ENCODE measurements at regions not wholly inside any gene's neighbourhood (a gene's known extent, or its start where the extent isn't known, plus 50 kb on each side); places are given as distances from the start of the nearest gene placed in this dataset.

GRCh38 chr1:199466961-199467360, 560.5 kb upstream of the NR5A2 start:
- TF ChIP-seq, protein P1, sequence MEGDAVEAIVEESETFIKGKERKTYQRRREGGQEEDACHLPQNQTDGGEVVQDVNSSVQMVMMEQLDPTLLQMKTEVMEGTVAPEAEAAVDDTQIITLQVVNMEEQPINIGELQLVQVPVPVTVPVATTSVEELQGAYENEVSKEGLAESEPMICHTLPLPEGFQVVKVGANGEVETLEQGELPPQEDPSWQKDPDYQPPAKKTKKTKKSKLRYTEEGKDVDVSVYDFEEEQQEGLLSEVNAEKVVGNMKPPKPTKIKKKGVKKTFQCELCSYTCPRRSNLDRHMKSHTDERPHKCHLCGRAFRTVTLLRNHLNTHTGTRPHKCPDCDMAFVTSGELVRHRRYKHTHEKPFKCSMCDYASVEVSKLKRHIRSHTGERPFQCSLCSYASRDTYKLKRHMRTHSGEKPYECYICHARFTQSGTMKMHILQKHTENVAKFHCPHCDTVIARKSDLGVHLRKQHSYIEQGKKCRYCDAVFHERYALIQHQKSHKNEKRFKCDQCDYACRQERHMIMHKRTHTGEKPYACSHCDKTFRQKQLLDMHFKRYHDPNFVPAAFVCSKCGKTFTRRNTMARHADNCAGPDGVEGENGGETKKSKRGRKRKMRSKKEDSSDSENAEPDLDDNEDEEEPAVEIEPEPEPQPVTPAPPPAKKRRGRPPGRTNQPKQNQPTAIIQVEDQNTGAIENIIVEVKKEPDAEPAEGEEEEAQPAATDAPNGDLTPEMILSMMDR (IDR thresholded peaks at IDR 0.05; ENCODE audit: low read depth, low read length, missing control alignments), result no peak

DNA sequence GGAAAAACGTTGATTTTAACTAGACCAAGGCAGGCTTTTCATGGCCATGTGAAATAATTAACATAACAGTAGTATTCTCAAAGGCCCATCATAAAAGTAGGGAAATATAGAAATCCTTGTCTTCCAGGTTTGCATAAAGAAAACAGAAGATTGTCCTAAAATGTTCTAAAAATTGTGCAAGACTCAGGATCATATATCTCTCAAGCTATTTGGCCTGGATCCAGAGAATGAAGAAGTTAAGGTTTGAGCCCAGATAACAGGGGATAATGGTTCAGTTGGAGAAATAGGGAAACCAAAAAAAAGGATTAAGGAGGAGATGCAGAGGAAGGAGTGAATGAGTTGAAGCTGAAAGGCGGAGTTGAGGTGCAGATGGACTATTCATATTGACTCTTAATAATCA, 555.5 kb upstream of the NR5A2 start:
- H3K4me3 ChIP-seq (ENCODE audit: low read depth, low read length), result no peak overlapping the region
- TF ChIP-seq, protein P1 (IDR thresholded peaks at IDR 0.05; ENCODE audit: low read depth, low read length, missing control alignments), result no peak
- in situ Hi-C loops (cut with HindIII; ENCODE audit: low sequenced_read_pairs), result no loop called here
- no peak for DNase-seq (ENCODE audit: low read depth)

More at GRCh38 chr1:199466961-199467360, 560.5 kb upstream of the NR5A2 start:
- H3K4me3 ChIP-seq (ENCODE audit: low read depth, low read length), result no peak overlapping the region
- in situ Hi-C loops (cut with HindIII; ENCODE audit: low sequenced_read_pairs), result no loop called here
- no peak for DNase-seq (ENCODE audit: low read depth)

DNA sequence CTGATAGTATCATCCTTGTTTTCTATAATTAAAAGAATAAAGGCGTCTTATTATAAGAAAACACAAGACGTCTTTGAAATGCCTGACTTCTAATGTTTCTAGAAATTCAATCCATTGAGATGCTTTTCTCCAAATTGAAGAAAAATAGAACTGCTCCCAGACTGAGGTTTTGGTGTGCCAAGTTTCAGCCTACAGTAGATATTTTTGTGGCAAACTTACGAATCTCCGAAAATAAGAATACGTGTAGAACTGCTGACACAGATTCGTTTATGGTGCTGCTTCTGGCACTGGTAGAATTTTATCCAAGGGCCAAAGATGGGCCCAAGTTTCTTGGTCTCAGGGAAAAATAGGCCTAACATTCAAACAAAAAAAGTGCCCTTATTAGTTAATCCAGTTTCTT, 554.5 kb upstream of the NR5A2 start:
- in situ Hi-C loops (cut with HindIII; ENCODE audit: low sequenced_read_pairs), result no loop called here
- no peak for DNase-seq (ENCODE audit: low read depth)
- H3K4me3 ChIP-seq (ENCODE audit: low read depth, low read length), result no peak overlapping the region
- TF ChIP-seq, protein P1 (IDR thresholded peaks at IDR 0.05; ENCODE audit: low read depth, low read length, missing control alignments), result no peak

GRCh38 chr1:199474738-199475137, 552.8 kb upstream of the NR5A2 start:
- no peak for DNase-seq (ENCODE audit: low read depth)
- TF ChIP-seq, protein P1 (IDR thresholded peaks at IDR 0.05; ENCODE audit: low read depth, low read length, missing control alignments), result no peak
- no peak overlapping the region for H3K4me3 ChIP-seq (ENCODE audit: low read depth, low read length)
- in situ Hi-C loops (cut with HindIII; ENCODE audit: low sequenced_read_pairs), result no loop called here

DNA sequence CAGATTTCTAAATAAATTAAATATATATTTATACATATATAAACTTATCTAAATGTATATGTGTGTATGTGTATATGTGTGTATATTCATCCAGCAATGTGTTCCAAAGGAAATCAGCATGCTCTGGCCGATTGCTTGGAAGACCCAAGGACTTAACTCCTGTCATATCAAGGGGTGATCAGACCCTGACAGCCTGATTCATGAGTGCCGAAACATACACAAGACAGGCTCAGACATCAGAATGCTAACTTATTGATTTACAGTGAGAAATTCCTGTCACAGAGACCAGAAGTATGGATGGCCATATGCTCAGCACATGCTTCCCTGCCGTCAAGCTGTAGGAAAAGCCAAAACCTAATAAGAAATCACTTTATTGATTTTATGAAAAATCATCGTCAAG, 545.1 kb upstream of the NR5A2 start:
- in situ Hi-C loops (cut with HindIII; ENCODE audit: low sequenced_read_pairs), result no loop called here
- no peak for DNase-seq (ENCODE audit: low read depth)
- H3K4me3 ChIP-seq (ENCODE audit: low read depth, low read length), result no peak overlapping the region
- TF ChIP-seq, protein P1 (IDR thresholded peaks at IDR 0.05; ENCODE audit: low read depth, low read length, missing control alignments), result no peak

GRCh38 chr1:199489594-199489993, 537.9 kb upstream of the NR5A2 start:
- no peak overlapping the region for H3K4me3 ChIP-seq (ENCODE audit: low read depth, low read length)
- in situ Hi-C loops (cut with HindIII; ENCODE audit: low sequenced_read_pairs), result no loop called here
- TF ChIP-seq, protein P1 (IDR thresholded peaks at IDR 0.05; ENCODE audit: low read depth, low read length, missing control alignments), result no peak
- DNase-seq (ENCODE audit: low read depth), result no peak
